RWPE2 (cell line): ENCODE measurements at regions not wholly inside any gene's neighbourhood (a gene's known extent, or its start where the extent isn't known, plus 50 kb on each side); places are given as distances from the start of the nearest gene placed in this dataset.

Experiments
- ATAC-seq: fragments of 200-7000 bp; cut with Tn5 transposase; 3 replicates; pipeline ENCODE4 v1.9.1; 2021; ENCODE audit warnings: low read depth
- DNase-seq: peaks from one replicate; pipeline ENCODE4 v3.0.0-alpha.2; 2020; ENCODE audit warnings: low spot score
- H3K27ac ChIP-seq: fragments of 450-650 bp; 2 replicates; pipeline ENCODE4 v1.5.1; 2017; ENCODE audit warnings: mild to moderate bottlenecking; ENCODE audit not compliant: poor library complexity, severe bottlenecking
- H3K27me3 ChIP-seq: fragments of 250-450 bp; sonication (Bioruptor Pico); 2 replicates; pipeline ENCODE4 v1.5.1; 2021; ENCODE audit warnings: mild to moderate bottlenecking, moderate library complexity; ENCODE audit not compliant: insufficient read depth, poor library complexity, severe bottlenecking
- H3K36me3 ChIP-seq: fragments of 250-450 bp; sonication (Bioruptor Pico); 2 replicates; pipeline ENCODE4 v1.5.1; 2020; ENCODE audit warnings: low read depth, mild to moderate bottlenecking, moderate library complexity
- H3K4me1 ChIP-seq: fragments of 250-450 bp; sonication (Bioruptor Pico); 2 replicates; pipeline ENCODE4 v1.5.1; 2021; ENCODE audit warnings: mild to moderate bottlenecking, moderate library complexity; ENCODE audit not compliant: insufficient read depth, poor library complexity, severe bottlenecking
- H3K4me3 ChIP-seq: fragments of 250-450 bp; sonication (Bioruptor Pico); 2 replicates; pipeline ENCODE4 v1.5.1; 2021; ENCODE audit warnings: mild to moderate bottlenecking, moderate library complexity; ENCODE audit not compliant: severe bottlenecking
- H3K9me3 ChIP-seq: fragments of 250-450 bp; sonication (Bioruptor Pico); 2 replicates; pipeline ENCODE4 v1.5.1; 2021; ENCODE audit warnings: mild to moderate bottlenecking, moderate library complexity; ENCODE audit not compliant: severe bottlenecking
- TF ChIP-seq, protein P1 (sequence below): fragments of 450-650 bp; IDR thresholded peaks from one replicate; pipeline ENCODE4 v1.5.1; 2017; ENCODE audit warnings: mild to moderate bottlenecking, moderate library complexity; ENCODE audit not compliant: poor library complexity, severe bottlenecking

DNA sequence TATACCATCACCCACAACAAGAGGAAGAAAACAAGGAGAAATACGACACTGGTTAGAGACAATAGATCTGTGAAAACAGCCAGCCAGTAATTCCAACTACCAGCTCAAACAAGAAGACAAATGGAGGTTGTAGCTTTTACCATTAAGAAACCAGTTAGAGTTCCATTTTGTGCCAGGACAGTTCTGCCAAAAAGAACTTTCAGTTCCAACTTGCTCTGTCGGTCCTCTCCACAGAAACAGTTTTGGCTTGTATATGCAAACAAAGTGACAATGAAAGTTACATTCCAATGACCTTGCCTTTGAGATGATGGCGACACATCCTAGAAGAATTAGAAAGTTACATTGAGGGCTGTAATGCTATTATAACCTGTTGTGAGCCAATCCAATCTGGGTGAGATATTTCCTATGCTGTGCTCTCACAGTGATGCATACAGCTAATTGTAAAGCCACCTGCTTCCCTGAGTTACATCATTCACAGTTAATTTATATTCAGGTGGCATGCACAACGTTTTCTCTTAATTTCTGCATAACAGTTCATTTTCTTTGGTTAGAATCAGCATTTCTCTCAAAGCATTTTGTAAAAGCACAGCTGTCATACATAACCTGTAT, 1378.4 kb upstream of the PIK3C3 start:
- Histone ChIP-seq H3K4me1 (no peaks in the 10 kb centered on the region), H3K27ac (no peak overlapping the region), H3K27me3 (no peaks in the 10 kb centered on the region), H3K4me3 (no peak overlapping the region), H3K36me3 (no peaks in the 10 kb centered on the region), H3K9me3 (no peaks in the 10 kb centered on the region)
- no peak for DNase-seq
- ATAC-seq = no peak
- TF ChIP-seq, protein P1, sequence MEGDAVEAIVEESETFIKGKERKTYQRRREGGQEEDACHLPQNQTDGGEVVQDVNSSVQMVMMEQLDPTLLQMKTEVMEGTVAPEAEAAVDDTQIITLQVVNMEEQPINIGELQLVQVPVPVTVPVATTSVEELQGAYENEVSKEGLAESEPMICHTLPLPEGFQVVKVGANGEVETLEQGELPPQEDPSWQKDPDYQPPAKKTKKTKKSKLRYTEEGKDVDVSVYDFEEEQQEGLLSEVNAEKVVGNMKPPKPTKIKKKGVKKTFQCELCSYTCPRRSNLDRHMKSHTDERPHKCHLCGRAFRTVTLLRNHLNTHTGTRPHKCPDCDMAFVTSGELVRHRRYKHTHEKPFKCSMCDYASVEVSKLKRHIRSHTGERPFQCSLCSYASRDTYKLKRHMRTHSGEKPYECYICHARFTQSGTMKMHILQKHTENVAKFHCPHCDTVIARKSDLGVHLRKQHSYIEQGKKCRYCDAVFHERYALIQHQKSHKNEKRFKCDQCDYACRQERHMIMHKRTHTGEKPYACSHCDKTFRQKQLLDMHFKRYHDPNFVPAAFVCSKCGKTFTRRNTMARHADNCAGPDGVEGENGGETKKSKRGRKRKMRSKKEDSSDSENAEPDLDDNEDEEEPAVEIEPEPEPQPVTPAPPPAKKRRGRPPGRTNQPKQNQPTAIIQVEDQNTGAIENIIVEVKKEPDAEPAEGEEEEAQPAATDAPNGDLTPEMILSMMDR = no peak

DNA sequence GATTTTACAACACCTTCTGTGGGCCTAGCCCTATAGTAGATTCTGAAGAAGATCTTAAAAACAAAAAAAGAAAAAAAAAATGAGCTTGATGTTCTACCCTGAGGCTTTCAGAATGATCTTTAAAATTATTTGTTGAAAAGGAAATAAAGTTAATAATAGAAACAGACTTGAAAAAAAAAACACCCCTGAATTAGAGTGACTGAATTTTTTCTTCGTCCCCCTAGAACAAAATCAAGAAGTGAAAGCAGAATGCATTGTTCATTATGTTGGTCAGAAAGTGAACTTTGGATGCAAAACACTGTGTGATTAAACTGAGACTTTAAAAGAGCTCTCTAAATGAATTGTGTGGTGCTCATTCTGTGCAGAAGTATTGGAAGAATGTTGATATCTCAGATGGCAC, 1384.4 kb upstream of the PIK3C3 start:
- Histone ChIP-seq H3K9me3 (no peaks in the 10 kb centered on the region), H3K4me3 (no peak overlapping the region), H3K27me3 (no peaks in the 10 kb centered on the region), H3K4me1 (no peaks in the 10 kb centered on the region), H3K36me3 (no peaks in the 10 kb centered on the region), H3K27ac (no peak overlapping the region)
- DNase-seq (no peak), ATAC-seq (no peak)
- TF ChIP-seq, protein P1 = no peak

GRCh38 chr18:40569605-40570004, 1385.4 kb upstream of the PIK3C3 start:
- ATAC-seq = no peak
- H3K36me3 ChIP-seq = no peaks in the 10 kb centered on the region
- H3K9me3 ChIP-seq = no peaks in the 10 kb centered on the region
- no peaks in the 10 kb centered on the region for H3K4me1 ChIP-seq
- H3K27me3 ChIP-seq = no peaks in the 10 kb centered on the region
- H3K27ac ChIP-seq = no peak overlapping the region
- TF ChIP-seq, protein P1 = no peak
- DNase-seq = no peak
- H3K4me3 ChIP-seq = no peak overlapping the region

DNA sequence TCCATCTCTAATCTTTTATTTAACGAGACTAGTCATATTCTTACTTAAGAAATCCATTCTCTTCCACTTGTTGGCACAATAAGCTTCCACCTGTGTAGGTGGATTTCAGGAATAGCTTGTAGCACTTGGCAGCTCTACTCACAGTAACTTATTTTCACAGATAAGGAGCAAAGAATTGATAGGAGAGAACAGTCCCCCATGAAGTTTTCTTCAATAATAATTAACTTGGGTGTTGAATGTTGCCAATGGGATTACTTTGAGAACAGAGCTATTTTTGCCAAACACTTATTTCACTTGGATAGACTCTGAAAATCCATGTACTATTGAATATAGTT, 1388.6 kb upstream of the PIK3C3 start:
- no peaks in the 10 kb centered on the region for H3K4me1 ChIP-seq
- H3K36me3 ChIP-seq = no peaks in the 10 kb centered on the region
- DNase-seq = no peak
- no peaks in the 10 kb centered on the region for H3K27me3 ChIP-seq
- TF ChIP-seq, protein P1 = no peak
- no peak overlapping the region for H3K4me3 ChIP-seq
- H3K9me3 ChIP-seq = no peaks in the 10 kb centered on the region
- no peak for ATAC-seq
- no peak overlapping the region for H3K27ac ChIP-seq

DNA sequence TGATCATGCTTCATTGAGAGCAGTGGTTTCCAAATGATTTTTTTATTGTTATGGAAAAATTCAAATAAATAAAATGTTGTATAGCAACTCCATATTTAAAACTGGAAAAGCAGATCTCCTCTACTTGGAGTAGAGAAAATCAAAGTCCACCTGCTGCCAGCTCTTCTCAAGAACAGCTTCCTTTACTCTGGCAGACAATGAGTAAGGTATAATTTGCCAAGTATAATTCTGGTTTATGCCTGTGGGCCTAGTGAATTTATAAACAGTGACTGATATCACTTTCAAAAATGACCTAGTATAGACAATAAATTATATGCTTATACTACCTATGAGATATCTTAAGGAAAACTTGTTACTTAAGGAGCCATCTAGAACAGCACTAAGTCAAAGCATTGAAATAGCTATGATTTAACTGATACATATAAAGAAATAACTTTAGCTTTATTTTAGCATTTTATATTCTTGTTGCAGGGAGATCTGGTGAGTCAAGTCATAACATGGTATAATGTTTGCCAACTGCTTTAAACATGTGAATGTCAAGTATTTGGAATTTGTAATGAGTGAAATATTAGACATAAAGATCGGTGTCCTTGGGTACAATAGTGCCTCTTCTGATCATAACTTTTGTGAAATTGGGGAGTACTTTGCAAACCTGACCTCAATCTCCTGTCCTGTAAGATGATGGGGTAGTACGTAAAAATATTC, 1389.1 kb upstream of the PIK3C3 start:
- Histone ChIP-seq H3K27ac (no peak overlapping the region), H3K36me3 (no peaks in the 10 kb centered on the region), H3K9me3 (no peaks in the 10 kb centered on the region), H3K4me1 (no peaks in the 10 kb centered on the region), H3K27me3 (no peaks in the 10 kb centered on the region), H3K4me3 (no peak overlapping the region)
- no peak for ATAC-seq
- TF ChIP-seq, protein P1 = no peak
- no peak for DNase-seq
